Sigmoid colon (tissue), 3 donors: ENCODE measurements at regions not wholly inside any gene's neighbourhood (a gene's known extent, or its start where the extent isn't known, plus 50 kb on each side); places are given as distances from the start of the nearest gene placed in this dataset.

Experiments used
- CTCF ChIP-seq, 4 experiments: fragments of 450-650 bp in 3 of 4; fragments of 200-600 bp in 1 of 4; IDR thresholded peaks; one replicate each; pipeline ENCODE4 v1.5.1; 2016 to 2019; ENCODE audit warnings: antibody characterized with exemption in 4 of 4, mild to moderate bottlenecking in 3 of 4, moderate library complexity in 2 of 4
- POLR2A ChIP-seq, 2 donors: fragments of 450-650 bp; IDR thresholded peaks; one replicate each; pipeline ENCODE4 v1.6.1; 2016; ENCODE audit warnings: antibody characterized with exemption in 2 of 2, mild to moderate bottlenecking in 2 of 2, moderate library complexity in 2 of 2

DNA sequence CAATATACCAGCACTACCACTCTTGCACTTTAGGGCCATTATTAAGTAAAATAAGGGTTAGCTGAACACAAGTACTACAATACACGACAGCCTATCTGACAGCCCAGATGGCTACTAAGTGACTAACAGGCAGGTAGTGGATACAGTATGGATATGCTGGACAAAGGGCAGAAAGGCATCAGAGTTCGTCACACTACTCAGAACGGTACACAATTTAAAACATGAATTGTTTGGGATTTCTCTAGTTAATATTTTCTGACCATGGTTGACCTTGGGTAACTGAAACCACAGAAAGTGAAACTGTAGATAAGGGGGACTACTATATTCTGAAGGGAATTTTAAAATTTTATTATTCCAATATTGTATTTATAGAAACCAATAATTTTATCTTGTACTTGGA lies 101.3 kb upstream of the SKAP2 start:
- TF ChIP-seq CTCF (IDR thresholded peaks at IDR 0.05), result no peak
- no peak for TF ChIP-seq POLR2A (IDR thresholded peaks at IDR 0.05)
